Thyroid gland (tissue), 4 donors: ENCODE measurements at regions not wholly inside any gene's neighbourhood (a gene's known extent, or its start where the extent isn't known, plus 50 kb on each side); places are given as distances from the start of the nearest gene placed in this dataset.
"Not testable (repeated sequence)": the region's sequence is repeated elsewhere in the genome, so short reads cannot be mapped to it uniquely, and the experiment has no call there.

Source experiments
- DNase-seq, 2 donors: peaks; one replicate each; pipeline ENCODE4 v3.0.0-alpha.2; 2019
- H3K27ac ChIP-seq, 3 donors: fragments of 200-600 bp; sonication (generic); 1 replicate in 2 of 3; 2 replicates in 1 of 3; pipeline ENCODE4 v1.5.1; 2016 to 2019; ENCODE audit warnings: mild to moderate bottlenecking in 1 of 3, moderate library complexity in 1 of 3
- H3K27me3 ChIP-seq: fragments of 200-600 bp; sonication (generic); one replicate; pipeline ENCODE4 v1.5.1; 2019
- H3K36me3 ChIP-seq, 2 donors: fragments of 200-600 bp; sonication (generic); one replicate each; pipeline ENCODE4 v1.5.1; 2016 to 2019
- H3K4me1 ChIP-seq, 2 donors: fragments of 200-600 bp; sonication (generic); one replicate each; pipeline ENCODE4 v1.5.1; 2017 to 2019
- H3K4me3 ChIP-seq, 3 donors: fragments of 200-600 bp; sonication (generic); replicated peaks in 1 of 3; 1 replicate in 2 of 3; 2 replicates in 1 of 3; pipeline ENCODE4 v1.5.1; 2016; ENCODE audit warnings: mild to moderate bottlenecking in 1 of 3
- H3K9me3 ChIP-seq: fragments of 200-600 bp; sonication (generic); one replicate; pipeline ENCODE4 v1.5.1; 2017
- CTCF ChIP-seq, 6 experiments: fragments of 200-600 bp in 3 of 6; fragments of 450-650 bp in 3 of 6; sonication (generic) in 3 of 6; IDR thresholded peaks; one replicate each; pipeline ENCODE4 v1.5.1; 2016 to 2019; ENCODE audit warnings: antibody characterized with exemption in 6 of 6, mild to moderate bottlenecking in 2 of 6, inconsistent platforms in 1 of 6, moderate library complexity in 1 of 6
- POLR2A ChIP-seq, 2 donors: fragments of 450-650 bp; IDR thresholded peaks; one replicate each; pipeline ENCODE4 v1.6.1; 2017; ENCODE audit warnings: antibody characterized with exemption in 2 of 2, mild to moderate bottlenecking in 2 of 2, moderate library complexity in 1 of 2
- WGBS, 2 donors: methylation state at CpG; one replicate each; pipeline ENCODE4 v1.1.5; 2017; 5-methylcytosine and 5-hydroxymethylcytosine counted together
- intact Hi-C: fragments of 100-400 bp; cut with DNase I; formaldehyde crosslinking; loops from one replicate; pipeline ENCODE4 v1.15.1; 2023

GRCh38 chr5:21424907-21425306, 1428.2 kb downstream of the CDH12 start:
- no peak overlapping the region for H3K27ac ChIP-seq
- H3K36me3 ChIP-seq: no peaks in the 10 kb centered on the region
- H3K4me1 ChIP-seq: no peaks in the 10 kb centered on the region
- H3K9me3 ChIP-seq: no peaks in the 10 kb centered on the region
- intact Hi-C loops: no loop called here
- no peak for DNase-seq
- H3K4me3 ChIP-seq: no peak overlapping the region
- H3K27me3 ChIP-seq: no peaks in the 10 kb centered on the region
- TF ChIP-seq POLR2A (IDR thresholded peaks at IDR 0.05) (no peak), CTCF (IDR thresholded peaks at IDR 0.05) (no peak)
- WGBS, 2 donors: 74 to 90% methylated on average over 1 of the region's 1 CpG

GRCh38 chr5:21419383-21419782, 1431.4 kb upstream of the CDH18 start:
- no peaks in the 10 kb centered on the region for H3K27me3 ChIP-seq
- no peak for DNase-seq
- no peaks in the 10 kb centered on the region for H3K9me3 ChIP-seq
- H3K4me1 ChIP-seq: no peaks in the 10 kb centered on the region
- no peak overlapping the region for H3K4me3 ChIP-seq
- no peak for TF ChIP-seq CTCF (IDR thresholded peaks at IDR 0.05)
- no peak for TF ChIP-seq POLR2A (IDR thresholded peaks at IDR 0.05)
- H3K27ac ChIP-seq: no peak overlapping the region
- intact Hi-C loops: no loop called here
- no peaks in the 10 kb centered on the region for H3K36me3 ChIP-seq

DNA sequence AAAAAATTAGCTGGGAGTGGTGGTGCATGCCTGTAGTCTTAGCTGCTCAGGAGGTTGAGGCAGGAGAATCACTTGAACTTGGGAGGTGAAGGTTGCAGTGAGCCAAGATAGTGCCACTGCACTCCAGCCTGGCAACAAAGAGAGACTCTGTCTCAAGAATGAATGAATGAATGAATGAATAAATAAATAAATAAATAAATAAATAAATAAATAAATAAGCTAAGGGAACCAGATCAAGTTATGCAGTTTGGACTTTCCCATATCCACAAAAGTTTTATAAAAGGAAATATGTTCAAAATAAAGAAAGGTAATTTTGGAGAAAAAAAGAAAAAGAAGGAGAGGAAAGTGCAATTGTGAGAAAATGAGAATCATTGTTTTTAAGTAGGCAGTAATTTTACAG, 1414.1 kb upstream of the CDH18 start:
- DNase-seq, intact Hi-C loops, H3K4me1 ChIP-seq, H3K36me3 ChIP-seq, H3K27ac ChIP-seq, H3K27me3 ChIP-seq, H3K9me3 ChIP-seq, H3K4me3 ChIP-seq: not testable (repeated sequence)

DNA sequence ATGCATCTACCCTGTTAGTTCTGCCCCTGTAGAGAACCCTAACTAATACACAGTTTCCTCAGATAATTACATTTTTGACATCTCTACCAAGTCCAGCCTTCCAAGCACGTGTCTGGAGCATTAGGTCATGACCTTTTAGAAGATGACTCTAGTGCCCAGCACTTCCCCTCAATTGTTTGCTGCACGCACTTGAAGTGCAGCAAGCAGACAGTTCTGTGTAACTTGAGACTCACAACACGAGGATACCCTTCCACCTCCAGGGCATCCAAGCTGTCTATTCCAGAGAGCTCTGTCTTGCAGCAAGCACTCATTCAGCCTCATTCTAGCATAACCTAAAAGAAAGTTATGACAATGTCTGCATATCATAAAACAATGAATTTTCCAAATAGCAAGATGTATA, 1410.5 kb upstream of the CDH18 start:
- no peaks in the 10 kb centered on the region for H3K36me3 ChIP-seq
- intact Hi-C loops: no loop called here
- WGBS, 2 donors: 30% methylated on average over 3 of the region's 3 CpGs

DNA sequence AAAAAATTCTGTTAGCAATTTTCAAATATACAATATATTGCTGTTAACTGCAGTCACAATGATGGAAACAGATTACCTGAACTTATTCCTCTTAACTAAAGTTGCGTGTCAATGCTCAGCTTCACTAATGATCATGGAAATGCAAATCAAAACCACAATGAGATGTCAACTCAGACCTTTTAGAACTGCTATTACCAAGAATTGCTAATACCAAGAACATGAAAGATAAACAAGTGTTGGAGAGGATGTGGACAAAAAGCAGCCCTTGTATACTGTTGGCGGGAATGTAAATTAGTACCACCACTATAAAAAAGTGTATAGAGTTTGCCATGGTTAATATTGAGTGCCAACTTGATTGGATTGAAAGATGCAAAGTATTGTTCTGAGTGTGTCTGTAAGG, 1409.7 kb upstream of the CDH18 start:
- no peak for DNase-seq
- H3K4me1 ChIP-seq: no peaks in the 10 kb centered on the region
- no peak overlapping the region for H3K27ac ChIP-seq
- no peaks in the 10 kb centered on the region for H3K27me3 ChIP-seq
- intact Hi-C loops: no loop called here
- 93 to 96% methylated on average over 2 of the region's 2 CpGs for WGBS, 2 donors
- no peaks in the 10 kb centered on the region for H3K36me3 ChIP-seq
- H3K9me3 ChIP-seq: no peaks in the 10 kb centered on the region
- TF ChIP-seq CTCF (IDR thresholded peaks at IDR 0.05) (no peak), POLR2A (IDR thresholded peaks at IDR 0.05) (no peak)
- H3K4me3 ChIP-seq: no peak overlapping the region

More for the DNA sequence above, 1410.5 kb upstream of the CDH18 start:
- DNase-seq: no peak
- H3K27me3 ChIP-seq: no peaks in the 10 kb centered on the region
- H3K9me3 ChIP-seq: no peaks in the 10 kb centered on the region
- no peak overlapping the region for H3K27ac ChIP-seq
- H3K4me3 ChIP-seq: no peak overlapping the region
- no peaks in the 10 kb centered on the region for H3K4me1 ChIP-seq
- TF ChIP-seq CTCF (IDR thresholded peaks at IDR 0.05) (no peak), POLR2A (IDR thresholded peaks at IDR 0.05) (no peak)

DNA sequence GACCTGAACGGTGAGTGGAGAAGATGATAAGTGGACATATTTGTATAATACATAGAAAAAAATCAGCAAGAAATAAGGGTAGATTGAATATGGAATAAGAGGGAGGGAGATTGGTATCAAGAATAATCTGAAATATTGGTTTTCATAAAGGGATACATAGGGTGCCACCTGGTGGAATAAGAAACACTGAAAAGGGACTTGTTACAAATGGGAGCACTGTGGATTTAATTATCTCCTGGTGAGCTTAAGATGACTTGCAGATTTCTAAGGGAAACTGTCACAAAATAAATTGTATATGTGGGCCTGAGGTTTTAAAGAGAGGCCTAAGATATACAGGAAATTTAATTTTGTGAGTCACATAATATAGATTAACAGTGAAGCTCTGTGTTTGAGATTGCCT, 1403.5 kb upstream of the CDH18 start:
- DNase-seq: no peak
- Histone ChIP-seq H3K4me3 (no peak overlapping the region), H3K9me3 (no peaks in the 10 kb centered on the region), H3K36me3 (no peaks in the 10 kb centered on the region), H3K4me1 (no peaks in the 10 kb centered on the region), H3K27me3 (no peaks in the 10 kb centered on the region), H3K27ac (no peak overlapping the region)
- TF ChIP-seq POLR2A (IDR thresholded peaks at IDR 0.05) (no peak), CTCF (IDR thresholded peaks at IDR 0.05) (no peak)
- intact Hi-C loops: no loop called here
- 85 to 91% methylated on average over 1 of the region's 1 CpG for WGBS, 2 donors

- H3K36me3 ChIP-seq, DNase-seq, intact Hi-C loops, H3K9me3 ChIP-seq, H3K4me3 ChIP-seq, H3K27me3 ChIP-seq, H3K27ac ChIP-seq, H3K4me1 ChIP-seq: not testable (repeated sequence)
These were observed 1372.8 kb upstream of the CDH18 start for GRCh38 chr5:21360754-21361153.

DNA sequence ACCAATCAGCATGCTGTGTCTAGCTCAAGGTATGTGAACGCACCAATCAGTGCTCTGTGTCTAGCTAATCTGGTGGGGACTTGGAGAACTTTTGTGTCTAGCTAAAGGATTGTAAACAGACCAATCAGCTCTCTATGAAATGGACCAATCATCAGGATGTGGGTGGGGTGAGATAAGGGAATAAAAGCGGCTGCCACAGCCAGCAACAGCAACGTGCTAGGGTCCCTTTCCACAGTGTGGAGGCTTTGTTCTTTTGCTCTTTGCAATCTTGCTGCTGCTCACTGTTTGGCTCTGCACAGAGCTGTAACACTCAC, 1353.9 kb upstream of the CDH18 start:
- H3K27me3 ChIP-seq, intact Hi-C loops, H3K36me3 ChIP-seq, H3K4me1 ChIP-seq, H3K9me3 ChIP-seq, H3K4me3 ChIP-seq, H3K27ac ChIP-seq: not testable (repeated sequence)
- WGBS, 2 donors: 75 to 82% methylated on average over 3 of the region's 3 CpGs
- DNase-seq: peak in 1 of 2 donors; percentile 6
